HG02759 (cell line): ENCODE measurements at regions not wholly inside any gene's neighbourhood (a gene's known extent, or its start where the extent isn't known, plus 50 kb on each side); places are given as distances from the start of the nearest gene placed in this dataset.

ENCODE experiments used
- ATAC-seq: cut with Tn5 transposase; IDR thresholded peaks from one replicate; pipeline ENCODE4 v1.9.1; 2021; ENCODE audit warnings: mild to moderate bottlenecking, moderate library complexity; ENCODE audit not compliant: unreplicated experiment

DNA sequence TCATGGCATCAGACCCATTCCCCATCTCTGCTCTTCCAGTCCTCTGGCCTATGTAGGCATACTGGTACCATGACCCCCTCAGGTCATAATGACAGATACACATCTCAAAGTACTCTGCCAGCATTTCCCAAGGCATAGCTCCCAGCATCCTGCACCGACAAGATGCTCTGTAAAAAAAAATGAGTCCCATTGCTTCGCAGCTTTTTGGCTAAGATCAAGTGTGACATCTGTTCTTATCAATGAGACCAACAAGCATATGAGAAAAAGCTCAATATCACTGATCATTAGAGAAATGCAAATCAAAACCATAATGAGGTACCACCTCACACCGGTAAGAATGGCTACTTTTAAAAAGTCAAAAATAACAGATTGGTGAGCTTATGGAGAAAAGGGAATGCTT, 463.9 kb upstream of the PROK2 start:
- ATAC-seq, result no peak

DNA sequence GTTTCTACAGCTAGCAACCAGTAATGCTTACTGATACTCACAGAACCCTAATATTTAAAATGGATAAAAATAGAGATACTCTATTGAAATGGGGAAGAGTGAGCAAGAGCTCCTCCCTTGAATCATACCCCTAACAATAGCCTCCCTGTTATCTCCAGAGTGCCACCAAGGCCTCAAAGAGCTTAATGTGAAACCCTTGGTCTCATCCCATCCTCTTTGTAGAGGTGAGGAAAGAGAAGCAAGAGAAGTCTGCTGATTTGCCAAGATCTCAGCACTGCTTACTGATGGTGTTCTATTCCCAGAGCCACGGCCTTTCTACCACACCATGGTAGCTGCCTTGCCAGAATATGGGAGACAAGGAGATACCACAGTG, 463.4 kb upstream of the PROK2 start:
- no peak for ATAC-seq

DNA sequence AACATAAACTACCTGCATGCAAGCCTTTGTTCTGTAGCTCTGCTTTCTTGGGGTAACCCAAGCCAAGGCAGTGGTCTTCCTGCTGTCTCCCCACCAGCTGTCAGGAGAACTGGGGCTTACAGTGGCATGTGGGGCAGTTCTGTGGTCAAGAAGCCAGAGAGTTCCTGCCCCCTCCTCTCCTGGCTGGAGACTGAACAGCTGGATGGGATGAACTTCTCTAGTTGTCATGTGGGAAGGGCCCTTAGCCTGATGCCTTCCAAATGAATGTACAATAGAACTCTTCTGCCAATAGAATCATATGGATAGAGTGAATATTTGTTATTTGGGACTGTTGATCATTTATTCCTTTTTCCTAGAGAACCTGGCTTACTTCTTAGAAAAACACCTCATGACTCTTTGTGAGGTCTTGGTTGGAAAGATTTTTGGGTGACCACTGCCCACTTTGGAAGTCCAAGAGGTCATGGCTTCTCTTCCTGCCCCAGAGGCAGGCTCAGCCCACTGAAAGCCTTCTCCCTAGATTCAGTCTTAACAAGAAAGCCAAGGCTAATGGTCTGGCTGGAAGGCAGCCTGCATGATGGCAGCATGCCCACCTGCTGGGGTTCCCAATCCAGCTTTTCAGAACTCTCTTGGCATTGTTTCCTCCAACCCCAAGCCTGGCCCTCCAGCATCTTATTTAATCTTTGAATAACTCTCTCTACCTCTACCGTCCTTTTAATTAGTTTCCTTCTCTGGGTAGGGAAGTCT, 462.9 kb upstream of the PROK2 start:
- no peak for ATAC-seq

DNA sequence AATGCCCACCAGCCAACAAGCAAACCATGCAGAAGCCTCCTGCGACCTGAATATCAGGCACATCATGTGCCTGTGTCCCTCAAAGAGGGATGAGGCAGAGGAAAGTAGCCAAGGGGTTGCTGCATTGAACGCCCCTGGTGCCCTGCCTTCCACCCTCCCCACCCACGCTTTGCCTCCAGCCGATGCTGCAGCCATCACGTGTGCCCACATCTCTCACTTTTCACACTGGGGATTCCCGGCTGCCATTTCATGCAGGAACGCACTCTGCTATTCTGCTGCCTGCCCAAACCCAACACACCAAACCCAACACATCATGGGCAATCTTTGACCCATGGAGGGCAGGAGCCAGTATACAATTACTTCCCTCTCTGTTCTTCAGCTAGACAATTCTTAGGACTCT, 462.2 kb upstream of the PROK2 start:
- no peak for ATAC-seq

DNA sequence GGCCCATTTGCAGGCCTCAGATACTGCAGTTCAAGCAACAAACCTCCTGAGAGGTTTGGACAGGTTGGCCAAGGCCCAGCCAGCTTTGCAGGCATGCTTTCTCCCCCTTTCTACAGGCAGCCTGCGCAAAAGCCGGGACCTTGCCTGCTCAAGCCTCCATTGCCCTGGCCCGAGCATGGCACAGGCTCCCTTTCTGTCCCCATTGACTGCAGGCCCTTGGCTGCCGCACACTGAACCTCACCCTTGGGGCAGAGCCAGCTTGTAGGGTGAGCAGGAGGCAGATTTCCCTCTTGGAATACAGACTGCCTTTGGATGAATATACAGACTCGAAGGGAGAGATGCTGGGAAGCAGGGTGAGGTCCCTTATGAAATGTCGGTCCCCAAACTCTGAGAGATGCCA, 461.7 kb upstream of the PROK2 start:
- ATAC-seq, result no peak

DNA sequence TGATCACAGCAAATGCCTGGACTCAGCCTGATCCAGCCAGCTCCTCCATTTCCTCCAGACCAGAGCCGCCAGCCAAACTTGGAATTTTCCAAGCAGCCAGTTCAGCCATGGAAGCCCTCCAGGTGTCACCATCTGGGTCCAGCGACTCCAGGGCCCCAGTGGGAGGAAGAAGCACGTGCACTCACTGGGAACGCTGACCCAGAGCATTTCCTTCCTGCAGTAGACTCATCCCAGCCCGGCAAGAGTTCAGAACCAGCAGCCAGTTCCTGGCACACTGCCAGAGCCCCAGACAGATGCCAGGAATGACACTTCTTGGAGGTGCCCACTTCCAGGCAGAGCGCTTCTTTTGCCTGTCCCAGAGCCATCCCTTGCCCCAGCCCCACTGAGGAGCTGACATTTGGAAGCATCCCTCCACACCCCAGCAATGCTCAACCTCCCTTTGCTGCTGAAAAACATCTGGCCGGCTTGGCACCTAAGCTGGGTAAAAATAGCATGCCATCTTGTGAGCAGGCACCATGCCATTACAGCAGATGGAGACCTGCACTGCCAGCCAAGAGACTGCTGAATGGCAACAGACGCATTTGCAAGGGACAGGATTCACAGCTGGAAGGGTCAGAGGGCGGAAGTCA, 460.3 kb upstream of the PROK2 start:
- no peak for ATAC-seq

DNA sequence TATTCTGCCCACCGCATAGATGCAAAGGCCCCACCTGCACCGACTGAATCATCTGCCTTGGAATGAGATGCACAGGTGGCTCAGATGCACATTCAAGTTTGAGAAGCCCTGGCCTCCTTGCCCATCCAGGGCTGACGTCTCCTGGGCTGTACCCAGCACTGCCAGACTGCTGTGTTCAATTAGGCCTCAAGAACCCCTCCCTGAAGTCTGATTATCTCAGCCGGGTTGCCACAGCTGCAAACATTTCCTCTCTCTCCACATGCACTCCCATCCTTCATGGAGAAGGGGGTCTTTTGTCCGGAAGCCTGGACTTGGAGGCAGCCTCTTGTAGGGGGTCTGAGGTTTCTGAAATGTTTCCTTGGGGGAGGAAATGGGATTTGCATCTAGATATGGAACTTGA, 459.4 kb upstream of the PROK2 start:
- ATAC-seq, result no peak

DNA sequence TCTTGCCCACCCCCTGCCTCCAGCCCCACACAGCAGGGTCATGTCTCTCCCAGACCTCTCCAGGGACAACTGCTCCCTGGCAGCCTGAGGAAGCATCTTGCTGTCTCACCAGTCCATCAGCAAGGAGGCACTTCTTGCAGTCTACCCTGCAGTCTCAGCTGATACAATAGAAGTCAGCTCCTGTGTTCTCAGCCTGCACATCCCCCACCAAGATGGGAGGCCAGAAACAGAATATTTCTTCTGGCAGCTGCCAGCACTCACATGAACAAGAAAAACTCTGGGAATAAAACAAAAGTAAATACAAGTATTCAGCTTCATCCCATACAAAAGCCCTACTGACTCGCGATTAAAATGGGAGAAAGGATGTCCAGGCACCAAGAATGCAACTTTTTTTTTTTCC, 457.4 kb upstream of the PROK2 start:
- ATAC-seq, result no peak

DNA sequence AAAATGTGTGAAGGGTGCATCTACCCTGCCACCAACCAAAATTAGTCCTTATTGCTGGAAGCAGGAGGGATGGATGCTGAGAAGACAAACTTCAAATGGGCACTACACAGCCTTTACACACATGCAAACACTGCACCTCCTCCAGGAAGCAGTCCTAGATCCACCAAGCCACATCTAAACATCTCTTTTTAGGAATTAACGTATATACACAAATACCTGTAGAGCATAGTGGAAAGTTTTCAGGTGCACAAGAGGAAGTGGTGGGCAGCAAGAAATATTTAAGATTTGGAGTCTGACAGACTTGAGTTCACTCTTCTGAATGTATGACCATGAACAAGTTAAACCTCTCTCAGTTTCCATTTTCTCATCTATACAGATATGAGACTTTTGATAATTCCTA, 456.6 kb upstream of the PROK2 start:
- no peak for ATAC-seq

DNA sequence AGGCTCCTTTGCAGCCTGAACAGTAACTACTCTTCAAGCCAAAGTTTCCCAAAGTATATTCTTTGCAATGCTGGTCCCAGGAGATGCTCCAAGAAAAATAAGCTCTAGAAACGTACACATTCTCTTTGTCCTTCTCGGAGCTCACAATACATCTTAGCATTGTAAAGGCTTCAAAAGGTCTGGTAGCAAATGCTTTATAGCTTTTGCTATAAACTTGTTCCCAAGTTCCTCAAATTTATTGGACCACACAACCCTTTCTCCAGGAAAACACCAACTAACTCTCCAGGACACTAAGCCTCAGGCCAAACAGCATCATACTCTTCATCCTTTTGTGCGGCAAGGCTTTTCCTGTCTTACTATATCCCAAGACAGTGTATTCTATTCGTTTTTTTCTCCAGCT, 455.6 kb upstream of the PROK2 start:
- ATAC-seq, result no peak

DNA sequence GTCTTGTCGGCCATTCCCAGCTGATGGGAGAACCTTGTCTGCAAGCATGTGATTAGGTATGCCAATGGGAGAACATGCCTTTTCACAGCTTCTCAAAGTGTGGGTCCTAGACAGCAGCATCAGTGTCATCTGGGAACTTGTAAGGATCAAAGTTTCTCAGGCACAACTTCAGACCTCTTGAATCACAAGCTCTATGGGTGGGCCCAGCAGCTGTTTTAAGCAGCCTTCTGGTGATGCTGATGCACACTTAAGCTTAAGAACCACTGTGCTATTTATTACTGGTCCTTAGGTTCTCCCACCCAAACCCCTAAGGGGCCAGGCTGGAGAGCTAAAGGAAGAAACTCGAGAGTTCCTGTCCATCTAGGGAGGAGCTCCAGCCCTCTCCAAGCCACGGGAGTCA, 453.9 kb upstream of the PROK2 start:
- no peak for ATAC-seq

DNA sequence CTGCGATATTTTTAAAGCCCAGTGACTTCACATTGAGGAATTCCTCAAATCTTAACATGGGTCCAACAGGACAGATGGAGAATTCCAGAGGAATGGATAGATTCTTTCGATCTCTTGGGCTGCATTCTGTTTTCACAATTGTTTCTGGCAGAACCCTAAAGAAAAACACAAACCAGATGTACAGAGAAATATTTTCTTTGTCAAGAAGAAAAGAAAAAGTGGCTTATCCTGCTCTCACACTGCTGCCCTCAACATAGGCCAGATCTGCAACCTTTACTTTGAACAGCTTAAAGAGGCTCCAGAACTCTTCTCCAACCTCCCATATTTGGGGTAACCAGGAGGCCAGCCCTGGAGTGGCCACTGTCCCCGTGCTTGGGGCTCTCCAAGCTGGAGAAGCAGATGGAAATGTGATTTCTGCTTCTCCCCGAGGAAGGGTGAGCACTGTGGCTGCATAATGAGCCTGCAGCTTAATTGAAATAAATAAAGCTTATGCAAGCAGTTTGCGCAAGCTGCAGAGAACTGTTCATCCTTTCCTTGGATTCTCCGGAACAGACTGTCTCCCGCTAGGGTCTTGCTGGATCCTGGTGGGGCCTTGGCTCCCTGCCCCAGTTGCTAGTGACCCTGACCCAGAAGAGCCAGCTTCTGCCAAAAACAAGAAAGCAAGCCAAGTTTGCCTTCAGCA, 453.2 kb upstream of the PROK2 start:
- no peak for ATAC-seq

DNA sequence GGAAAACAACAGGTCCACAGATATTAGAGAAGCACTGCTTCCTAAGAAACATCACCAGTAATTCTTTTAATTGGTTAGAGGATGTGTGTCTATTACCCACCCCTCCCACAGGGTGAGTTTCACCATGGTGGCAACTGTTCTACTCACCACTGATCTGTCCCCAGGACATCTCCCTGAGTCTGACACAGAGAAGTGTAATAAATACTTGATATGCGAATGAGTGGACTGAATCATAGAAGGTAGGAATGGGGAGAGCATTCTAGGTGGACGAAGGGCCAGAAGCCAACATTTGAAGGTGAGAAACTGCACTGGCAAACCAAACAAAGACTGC, 452.7 kb upstream of the PROK2 start:
- ATAC-seq, result no peak

DNA sequence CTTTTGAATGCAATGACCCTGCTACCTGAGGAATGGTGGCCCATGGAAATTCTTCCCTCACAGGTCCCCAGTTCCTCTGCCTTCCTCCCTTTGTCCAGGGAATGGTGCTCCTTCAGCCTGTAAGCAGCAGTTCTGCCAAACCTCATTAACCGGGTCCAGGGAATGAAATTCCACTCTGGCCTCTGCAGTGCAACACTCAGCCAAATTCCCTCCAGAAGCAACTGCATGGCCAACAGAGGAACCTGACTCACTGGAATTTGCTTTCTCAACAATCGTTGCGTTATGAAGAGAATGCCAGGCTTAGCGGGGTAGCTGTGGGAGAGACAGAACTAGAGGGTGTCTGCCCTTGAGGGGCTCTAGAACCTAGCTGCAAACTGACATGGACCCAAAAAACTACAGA, 449.4 kb upstream of the PROK2 start:
- ATAC-seq, result no peak

DNA sequence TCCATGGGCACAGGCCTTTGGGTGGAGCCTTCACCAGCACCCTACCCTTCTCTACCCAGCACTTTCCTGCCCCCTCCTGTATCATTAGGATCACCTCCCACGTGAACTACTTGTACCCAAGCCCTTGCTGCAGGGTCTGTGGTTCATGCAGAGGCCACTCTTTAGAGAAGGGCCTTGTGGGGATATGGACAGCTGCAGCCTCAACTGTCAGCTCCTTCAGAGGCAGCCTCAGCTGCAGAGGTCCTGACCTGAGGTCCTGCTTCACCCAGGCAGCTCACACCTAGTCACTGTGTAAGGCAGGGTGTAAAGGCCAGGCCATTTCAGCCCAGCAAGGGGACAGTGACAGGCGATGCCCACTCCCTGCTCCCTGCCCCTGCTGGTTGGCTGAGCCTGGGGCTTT, 448.6 kb upstream of the PROK2 start:
- ATAC-seq, result no peak

DNA sequence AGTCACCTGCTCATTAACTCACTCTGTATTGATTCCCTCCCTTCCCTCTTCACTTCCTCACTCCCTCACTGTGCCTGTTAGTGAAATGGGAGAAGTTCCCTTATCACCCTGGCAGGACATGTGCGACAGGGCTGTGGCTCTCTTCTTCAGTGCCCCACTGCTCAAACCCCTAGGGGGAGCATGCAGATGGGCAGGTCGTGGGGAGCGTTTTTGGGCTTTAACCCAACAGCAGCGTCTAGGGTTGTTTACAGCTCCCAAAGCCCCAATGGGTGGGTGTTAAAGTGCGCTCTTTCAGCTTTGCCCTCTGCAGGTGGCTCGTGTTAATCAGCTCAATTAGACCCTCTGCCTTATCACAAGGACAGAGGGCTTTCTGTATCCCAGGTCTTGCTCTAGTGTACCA, 447.8 kb upstream of the PROK2 start:
- no peak for ATAC-seq

DNA sequence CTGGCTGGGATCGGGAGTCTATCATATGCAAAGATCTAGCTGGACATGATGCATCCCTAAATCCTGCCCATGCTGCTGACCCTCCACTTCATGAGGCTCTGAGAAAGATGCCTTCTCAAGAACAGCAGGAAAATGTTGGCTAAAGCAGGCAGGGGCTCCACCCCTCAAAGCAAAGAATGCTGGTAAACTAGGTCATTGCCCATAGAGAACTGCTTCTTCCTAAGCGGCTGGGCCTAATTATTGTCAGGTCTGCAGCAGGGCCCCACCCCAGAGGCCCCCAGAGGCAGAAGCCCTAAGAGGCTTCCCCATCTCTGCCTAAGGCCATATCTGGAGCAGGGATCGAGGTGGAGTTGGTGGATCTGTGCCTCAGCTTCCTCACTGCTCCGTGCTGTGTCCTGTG, 447.4 kb upstream of the PROK2 start:
- no peak for ATAC-seq

DNA sequence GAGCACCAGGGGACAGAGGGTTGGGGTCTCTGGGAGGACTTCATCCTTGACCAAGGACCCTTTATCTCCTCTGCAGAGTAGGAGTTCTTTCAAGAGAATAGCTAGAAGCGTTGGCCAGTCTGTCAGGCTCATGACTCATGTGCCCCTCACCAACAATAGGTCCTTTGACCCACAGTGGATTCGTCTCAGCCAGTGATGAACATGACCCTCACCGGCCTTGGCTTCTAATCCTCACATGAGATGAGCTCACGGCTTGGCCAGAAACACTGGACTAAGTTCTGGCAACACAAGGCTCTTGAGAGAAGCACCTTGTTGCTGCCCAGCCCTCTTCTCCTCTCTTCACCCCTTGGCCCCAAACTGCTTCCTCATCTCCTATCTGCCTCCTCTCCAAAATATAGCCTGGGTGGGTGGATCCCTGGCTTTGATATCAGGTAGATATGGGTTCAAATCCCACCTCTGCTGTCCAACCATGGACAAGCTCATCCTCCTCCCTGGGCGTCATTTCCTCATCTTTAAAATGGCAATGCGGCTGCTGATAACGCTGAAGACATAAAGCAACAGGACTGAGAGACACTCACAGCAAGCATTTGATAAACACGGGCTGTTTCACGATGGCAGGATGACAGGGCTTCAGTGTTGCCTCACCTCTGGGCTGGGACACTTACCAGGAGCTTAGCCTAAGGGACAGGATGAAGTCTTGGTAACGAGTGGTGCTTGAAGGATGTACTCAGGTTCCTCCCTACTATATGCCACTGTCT, 446.7 kb upstream of the PROK2 start:
- ATAC-seq, result no peak

DNA sequence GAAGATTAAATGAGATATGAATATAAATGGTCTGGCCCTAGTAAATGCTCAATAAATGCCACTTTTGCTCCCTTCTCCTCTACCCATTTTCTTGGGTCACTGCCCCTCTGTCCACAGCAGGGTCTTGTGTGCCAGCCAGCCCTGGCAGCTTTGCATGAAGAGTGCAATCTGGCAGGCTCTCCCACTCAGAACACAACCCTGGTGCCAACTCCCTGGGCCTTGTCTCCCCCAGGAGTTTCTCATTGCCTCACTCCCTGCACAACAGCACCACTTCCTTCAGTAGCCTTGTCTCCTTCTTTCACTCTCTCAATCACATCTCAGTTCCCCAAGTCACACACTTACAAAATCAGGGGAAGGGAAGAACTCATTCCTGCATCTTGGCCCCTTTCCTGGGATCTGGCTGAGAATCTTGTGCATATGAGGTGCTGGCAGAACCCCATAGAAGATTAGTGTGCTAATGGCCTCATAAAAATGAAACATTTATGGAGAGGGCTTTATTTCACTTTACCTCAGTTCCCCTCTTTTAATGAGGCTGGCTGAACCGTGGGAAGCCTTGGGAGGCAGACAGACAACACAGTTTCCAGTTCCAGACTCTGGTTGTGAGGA, 445.9 kb upstream of the PROK2 start:
- ATAC-seq, result no peak

DNA sequence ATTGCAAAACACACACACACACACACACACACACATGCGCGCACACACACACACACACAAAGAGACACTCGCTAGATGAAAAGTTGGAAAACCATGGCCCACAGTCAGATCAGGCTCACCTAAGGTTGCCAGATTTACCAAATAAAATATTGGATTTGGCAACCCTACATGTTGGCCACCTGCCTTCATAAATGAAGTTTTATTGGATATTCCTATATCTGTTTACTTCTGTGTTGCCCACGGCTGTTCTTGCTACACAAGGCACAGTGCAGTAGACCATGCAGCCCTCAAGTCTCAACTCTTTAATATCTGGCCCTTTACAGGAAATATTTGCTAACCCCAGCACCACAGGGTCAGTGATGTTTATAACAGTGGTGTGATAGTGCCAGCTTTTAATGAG, 445.0 kb upstream of the PROK2 start:
- no peak for ATAC-seq

DNA sequence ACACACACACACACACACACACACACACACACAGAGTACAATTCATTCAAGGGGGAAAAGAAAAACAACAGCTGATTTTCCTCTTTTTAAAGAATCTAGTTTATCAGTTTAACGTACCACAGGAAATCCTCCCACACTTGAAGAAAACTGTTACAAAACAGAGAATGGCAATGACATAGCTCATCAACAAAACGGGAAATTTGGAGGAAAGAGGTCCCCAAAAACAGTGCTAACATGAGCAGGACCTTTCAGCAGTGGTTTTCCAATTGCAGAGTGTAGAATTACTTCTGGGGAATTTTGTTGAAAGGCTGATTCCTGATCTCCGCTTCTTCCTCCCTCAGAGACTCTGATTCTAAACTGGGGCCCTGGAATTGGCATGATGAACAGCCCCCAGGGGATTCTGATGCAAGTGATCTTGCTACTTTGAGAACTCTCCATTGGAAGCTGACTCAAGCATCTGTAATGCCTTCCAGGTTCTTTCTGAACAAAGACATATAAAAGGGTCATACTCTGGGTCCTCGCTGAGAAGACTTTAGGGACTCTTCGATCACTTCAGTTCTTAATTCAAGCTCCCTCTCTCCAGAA, 442.6 kb upstream of the PROK2 start:
- ATAC-seq, result no peak
